WTC11 (cell line): ENCODE measurements at regions not wholly inside any gene's neighbourhood (a gene's known extent, or its start where the extent isn't known, plus 50 kb on each side); places are given as distances from the start of the nearest gene placed in this dataset.

Experiments used
- ATAC-seq: fragments of 200-7000 bp; cut with Tn5 transposase; 2 replicates; pipeline ENCODE4 v1.10.0; 2021; ENCODE audit warnings: mild to moderate bottlenecking, moderate library complexity
- CTCF ChIA-PET: fragments of 300-600 bp; sonication (Branson Sonifier 250); formaldehyde crosslinking; loops from one replicate; lab custom pipeline; 2021; ENCODE audit warnings: antibody characterized with exemption; lab: Charles Lee
- POLR2A ChIA-PET: fragments of 350-600 bp; sonication (Branson Sonifier 250); formaldehyde crosslinking; loops from one replicate; lab custom pipeline; 2021; ENCODE audit warnings: antibody characterized with exemption; lab: Charles Lee
- DNase-seq: peaks from one replicate; pipeline ENCODE4 v3.0.0; 2021; ENCODE audit warnings: low spot score
- H3K27ac Mint-ChIP-seq: 2 replicates; pipeline ENCODE4 v1.8.0; 2021; ENCODE audit warnings: mixed read lengths
- H3K27me3 Mint-ChIP-seq: 2 replicates; pipeline ENCODE4 v1.8.0; 2021; ENCODE audit warnings: low read depth, mild to moderate bottlenecking, moderate library complexity, mixed read lengths
- H3K36me3 Mint-ChIP-seq: 2 replicates; pipeline ENCODE4 v1.8.0; 2021; ENCODE audit warnings: mixed read lengths
- H3K4me1 Mint-ChIP-seq: 2 replicates; pipeline ENCODE4 v1.8.0; 2022; ENCODE audit warnings: mixed read lengths
- H3K4me3 Mint-ChIP-seq: 2 replicates; pipeline ENCODE4 v1.8.0; 2021; ENCODE audit warnings: mild to moderate bottlenecking, moderate library complexity, mixed read lengths
- H3K9me3 Mint-ChIP-seq: 2 replicates; pipeline ENCODE4 v1.8.0; 2021; ENCODE audit warnings: mixed read lengths
- ATF2 ChIP-seq: sonication (generic); formaldehyde crosslinking; IDR thresholded peaks from 2 replicates; pipeline ENCODE4 v1.8.1; 2022; ENCODE audit warnings: low read depth, missing genetic modification reagents, borderline replicate concordance
- ATF3 ChIP-seq: sonication (generic); formaldehyde crosslinking; conservative IDR thresholded peaks from 2 replicates; pipeline ENCODE4 v1.8.1; 2022; ENCODE audit warnings: mild to moderate bottlenecking, missing genetic modification reagents
- CBFB ChIP-seq: sonication (generic); formaldehyde crosslinking; IDR thresholded peaks from 2 replicates; pipeline ENCODE4 v1.8.1; 2022; ENCODE audit warnings: mild to moderate bottlenecking, low read depth, missing genetic modification reagents
- ERG ChIP-seq: fragments of 250-450 bp; sonication (Bioruptor Pico); IDR thresholded peaks from 2 replicates; pipeline ENCODE4 v1.8.0; 2021; ENCODE audit warnings: mild to moderate bottlenecking
- FOXP1 ChIP-seq: sonication (generic); formaldehyde crosslinking; IDR thresholded peaks from 2 replicates; pipeline ENCODE4 v1.8.0; 2022; ENCODE audit warnings: missing genetic modification reagents, mild to moderate bottlenecking, moderate library complexity, borderline replicate concordance
- FOXP4 ChIP-seq: sonication (generic); formaldehyde crosslinking; IDR thresholded peaks from 2 replicates; pipeline ENCODE4 v1.8.0; 2022; ENCODE audit warnings: mild to moderate bottlenecking, missing genetic modification reagents
- HMGXB4 ChIP-seq: sonication (generic); formaldehyde crosslinking; IDR thresholded peaks from 2 replicates; pipeline ENCODE4 v1.8.1; 2023; ENCODE audit warnings: mild to moderate bottlenecking, moderate library complexity, missing genetic modification reagents
- IRF2 ChIP-seq: sonication (generic); formaldehyde crosslinking; IDR thresholded peaks from 2 replicates; pipeline ENCODE4 v1.8.0; 2022; ENCODE audit warnings: low read depth, missing genetic modification reagents, borderline replicate concordance
- JUN ChIP-seq: sonication (generic); formaldehyde crosslinking; IDR thresholded peaks from 2 replicates; pipeline ENCODE4 v1.8.0; 2023; ENCODE audit warnings: mild to moderate bottlenecking, missing genetic modification reagents
- NFYB ChIP-seq: sonication (generic); formaldehyde crosslinking; conservative IDR thresholded peaks from 2 replicates; pipeline ENCODE4 v1.8.0; 2022; ENCODE audit warnings: low read depth, missing genetic modification reagents
- SOX15 ChIP-seq: fragments of 250-450 bp; sonication (Bioruptor Pico); IDR thresholded peaks from 2 replicates; pipeline ENCODE4 v1.9.0; 2021; ENCODE audit warnings: mild to moderate bottlenecking
- TCF7 ChIP-seq: sonication (generic); formaldehyde crosslinking; IDR thresholded peaks from 2 replicates; pipeline ENCODE4 v1.8.0; 2022; ENCODE audit warnings: mild to moderate bottlenecking, low read depth, missing genetic modification reagents, moderate library complexity
- USF1 ChIP-seq: sonication (generic); formaldehyde crosslinking; IDR thresholded peaks from 2 replicates; pipeline ENCODE4 v1.8.0; 2022; ENCODE audit warnings: mild to moderate bottlenecking, missing genetic modification reagents
- USF2 ChIP-seq: sonication (generic); formaldehyde crosslinking; IDR thresholded peaks from 2 replicates; pipeline ENCODE4 v1.8.1; 2023; ENCODE audit warnings: mild to moderate bottlenecking, missing genetic modification reagents, moderate library complexity
- ZNF121 ChIP-seq: sonication (generic); formaldehyde crosslinking; IDR thresholded peaks from 2 replicates; pipeline ENCODE4 v1.8.0; 2023; ENCODE audit warnings: missing genetic modification reagents
- ZNF532 ChIP-seq: fragments of 250-450 bp; sonication (Bioruptor Pico); IDR thresholded peaks from 2 replicates; pipeline ENCODE4 v1.9.0; 2021; ENCODE audit warnings: mild to moderate bottlenecking, borderline replicate concordance
- ZNF671 ChIP-seq: fragments of 250-450 bp; sonication (Bioruptor Pico); IDR thresholded peaks from 2 replicates; pipeline ENCODE4 v1.8.0; 2021; ENCODE audit warnings: mild to moderate bottlenecking

GRCh38 chr16:13811834-13812233 is 108.1 kb upstream of the ERCC4 start (continued):
- TF ChIP-seq FOXP4 (no peak), FOXP1 (CRISPR knock-in tag) (no peak), ATF2 (CRISPR knock-in tag) (no peak), CBFB (CRISPR knock-in tag) (no peak), HMGXB4 (CRISPR knock-in tag) (no peak), ZNF121 (CRISPR knock-in tag) (no peak), USF2 (CRISPR knock-in tag) (no peak)

GRCh38 chr16:13816701-13817100 is 103.3 kb upstream of the ERCC4 start:
- no peaks in the 10 kb centered on the region for H3K36me3 Mint-ChIP-seq

More at GRCh38 chr16:13816701-13817100, 103.3 kb upstream of the ERCC4 start:
- H3K27me3 Mint-ChIP-seq, result peaks cover 3% of the 10 kb centered on the region; the same call in 1 of the 2 replicates
- CTCF ChIA-PET, result interaction anchor here (1.0 kb wide), 1 partner anchor 32 kb away, joined by 5 read pairs; no protein-coding TSS in a partner anchor
- H3K9me3 Mint-ChIP-seq, result peaks cover 16% of the 10 kb centered on the region
- H3K4me1 Mint-ChIP-seq, result peaks cover 3% of the 10 kb centered on the region; the same call in 1 of the 2 replicates
- no peak overlapping the region for H3K4me3 Mint-ChIP-seq
- TF ChIP-seq SOX15 (CRISPR knock-in tag) (no peak), TCF7 (CRISPR knock-in tag) (no peak), IRF2 (CRISPR knock-in tag) (no peak), ZNF671 (CRISPR knock-in tag) (no peak), NFYB (CRISPR knock-in tag) (no peak), ATF3 (CRISPR knock-in tag) (no peak), USF1 (CRISPR knock-in tag) (no peak), JUN (CRISPR knock-in tag) (no peak), FOXP4 (no peak), ZNF532 (CRISPR knock-in tag) (no peak), ERG (no peak)
- TF ChIP-seq, all 79 proteins: peak for 0
- DNase-seq (no peak), ATAC-seq (no peak)
- H3K27ac Mint-ChIP-seq, result no peak overlapping the region
- POLR2A ChIA-PET, result no interaction called here
